GM23338 (cell line): ENCODE measurements at regions not wholly inside any gene's neighbourhood (a gene's known extent, or its start where the extent isn't known, plus 50 kb on each side); places are given as distances from the start of the nearest gene placed in this dataset.

ENCODE experiments used
- ATAC-seq: fragments of 200-7000 bp; cut with Tn5 transposase; 3 replicates; pipeline ENCODE4 v1.9.1; 2020
- DNase-seq: peaks from one replicate; pipeline ENCODE4 v3.0.0-alpha.2; 2015; ENCODE audit warnings: low spot score
- H2AFZ ChIP-seq: fragments of 200-600 bp; sonication (generic); 2 replicates; pipeline ENCODE4 v1.8.0; 2016; ENCODE audit warnings: antibody characterized with exemption, mild to moderate bottlenecking, moderate library complexity
- H3F3A ChIP-seq: fragments of 200-600 bp; sonication (generic); replicated peaks from 2 replicates; pipeline ENCODE4 v1.8.0; 2017; ENCODE audit warnings: antibody characterized with exemption, mixed run types, low read depth
- H3K27ac ChIP-seq: fragments of 200-600 bp; sonication (generic); 2 replicates; pipeline ENCODE4 v1.6.1; 2016; ENCODE audit warnings: low read depth
- H3K27me3 ChIP-seq: fragments of 200-600 bp; sonication (generic); 2 replicates; pipeline ENCODE4 v1.8.0; 2016; ENCODE audit warnings: mild to moderate bottlenecking, mixed run types, moderate library complexity; ENCODE audit not compliant: insufficient read depth
- H3K36me3 ChIP-seq: fragments of 200-600 bp; sonication (generic); 2 replicates; pipeline ENCODE4 v1.8.0; 2016; ENCODE audit warnings: mild to moderate bottlenecking; ENCODE audit not compliant: insufficient read depth
- H3K4me1 ChIP-seq: fragments of 200-600 bp; sonication (generic); 2 replicates; pipeline ENCODE4 v1.8.0; 2016; ENCODE audit warnings: mild to moderate bottlenecking, moderate library complexity; ENCODE audit not compliant: insufficient read depth
- H3K4me2 ChIP-seq: fragments of 200-600 bp; sonication (generic); 2 replicates; pipeline ENCODE4 v1.7.1; 2017; ENCODE audit warnings: mixed run types
- H3K4me3 ChIP-seq: fragments of 200-600 bp; sonication (generic); 2 replicates; pipeline ENCODE4 v1.6.1; 2016; ENCODE audit warnings: mixed run types
- H3K79me2 ChIP-seq: fragments of 200-600 bp; sonication (generic); replicated peaks from 2 replicates; pipeline ENCODE4 v1.8.0; 2017; ENCODE audit warnings: mild to moderate bottlenecking; ENCODE audit not compliant: insufficient read depth
- H3K9me2 ChIP-seq: fragments of 200-600 bp; sonication (generic); 2 replicates; pipeline ENCODE4 v1.8.0; 2017; ENCODE audit not compliant: insufficient read depth
- H4K20me1 ChIP-seq: fragments of 200-600 bp; sonication (generic); replicated peaks from 2 replicates; pipeline ENCODE4 v1.8.0; 2017; ENCODE audit warnings: mild to moderate bottlenecking; ENCODE audit not compliant: insufficient read depth
- H3K27ac Mint-ChIP-seq: 2 replicates; pipeline ENCODE4 v1.8.0; 2020; ENCODE audit warnings: inconsistent platforms, mild to moderate bottlenecking, moderate library complexity, mixed read lengths
- H3K27me3 Mint-ChIP-seq: 3 replicates; pipeline ENCODE4 v1.8.0; 2022; ENCODE audit warnings: low read depth, mild to moderate bottlenecking, moderate library complexity, mixed read lengths, inconsistent platforms; ENCODE audit not compliant: insufficient read depth, poor library complexity
- H3K36me3 Mint-ChIP-seq: 3 replicates; pipeline ENCODE4 v1.8.0; 2021; ENCODE audit warnings: low read depth, mild to moderate bottlenecking, inconsistent platforms, moderate library complexity, mixed read lengths
- H3K4me1 Mint-ChIP-seq: 3 replicates; pipeline ENCODE4 v1.8.0; 2020; ENCODE audit warnings: mild to moderate bottlenecking, inconsistent platforms, mixed read lengths
- H3K4me3 Mint-ChIP-seq: 3 replicates; pipeline ENCODE4 v1.8.0; 2021; ENCODE audit warnings: moderate library complexity, mild to moderate bottlenecking, inconsistent platforms, mixed read lengths
- H3K9me3 Mint-ChIP-seq: 3 replicates; pipeline ENCODE4 v1.8.0; 2020; ENCODE audit warnings: moderate library complexity, mild to moderate bottlenecking, inconsistent platforms, mixed read lengths
- CTCF ChIP-seq, 2 experiments: fragments of 200-600 bp in 1 of 2; sonication (generic) in 1 of 2; conservative IDR thresholded peaks; 2 replicates each; pipeline versions ENCODE4 v1.5.1 to v1.6.1; 2016 to 2017; ENCODE audit warnings: antibody characterized with exemption in 2 of 2, low read depth in 2 of 2, mild to moderate bottlenecking in 2 of 2, moderate library complexity in 1 of 2
- NANOG ChIP-seq: IDR thresholded peaks from 2 replicates; pipeline ENCODE4 v1.6.1; 2016; ENCODE audit warnings: antibody characterized with exemption, borderline replicate concordance
- REST ChIP-seq: IDR thresholded peaks from one replicate; pipeline ENCODE4 v1.6.1; 2018; ENCODE audit warnings: antibody characterized with exemption; ENCODE audit not compliant: unreplicated experiment
- ZNF331 ChIP-seq: fragments of 250-450 bp; sonication (Bioruptor Pico); IDR thresholded peaks from 2 replicates; pipeline ENCODE4 v1.5.0; 2020; ENCODE audit warnings: low read depth, mild to moderate bottlenecking, moderate library complexity

GRCh38 chr9:99465231-99465907 lies 243.3 kb downstream of the SEC61B start:
- H3K27ac Mint-ChIP-seq = no peak overlapping the region
- H3K27me3 ChIP-seq = no peaks in the 10 kb centered on the region
- peaks cover 6% of the 10 kb centered on the region; the same call in 2 of the 3 replicates for H3K4me1 Mint-ChIP-seq
- H3K4me3 ChIP-seq = no peak overlapping the region
- no peak overlapping the region for H3K4me3 Mint-ChIP-seq
- H3K4me1 ChIP-seq = no peaks in the 10 kb centered on the region
- H3K79me2 ChIP-seq = no peaks in the 10 kb centered on the region
- no peak overlapping the region for H3K27ac ChIP-seq
- peak overlapping the region; percentile 70; the same call in 1 of the 2 replicates for H2AFZ ChIP-seq
- no peaks in the 10 kb centered on the region for H3K36me3 Mint-ChIP-seq
- no peak overlapping the region for H3K4me2 ChIP-seq
- no peaks in the 10 kb centered on the region for H3K9me3 Mint-ChIP-seq
- H3F3A ChIP-seq = no peaks in the 10 kb centered on the region
- no peaks in the 10 kb centered on the region for H4K20me1 ChIP-seq
- TF ChIP-seq NANOG (no peak), ZNF331 (CRISPR knock-in tag) (no peak)
- DNase-seq (no peak), ATAC-seq (peak; percentile 26; the same call in 1 of the 3 replicates)
- no peaks in the 10 kb centered on the region for H3K9me2 ChIP-seq
- H3K36me3 ChIP-seq = no peaks in the 10 kb centered on the region
- H3K27me3 Mint-ChIP-seq = no peaks in the 10 kb centered on the region

GRCh38 chr9:99466104-99466503 lies 244.0 kb downstream of the SEC61B start:
- no peak for ATAC-seq

More at GRCh38 chr9:99466104-99466503, 244.0 kb downstream of the SEC61B start:
- H3F3A ChIP-seq = no peaks in the 10 kb centered on the region
- no peak for TF ChIP-seq CTCF (conservative IDR thresholded peaks at IDR 0.05; ENCODE audit: low read depth in 2 of 2)
- no peak for TF ChIP-seq REST
- no peak for TF ChIP-seq NANOG
- Mint-ChIP-seq H3K36me3 (no peaks in the 10 kb centered on the region), H3K27me3 (no peaks in the 10 kb centered on the region), H3K9me3 (no peaks in the 10 kb centered on the region), H3K27ac (no peak overlapping the region), H3K4me3 (no peak overlapping the region), H3K4me1 (peaks cover 6% of the 10 kb centered on the region; the same call in 2 of the 3 replicates)
- H3K9me2 ChIP-seq = no peaks in the 10 kb centered on the region
- no peak overlapping the region for H2AFZ ChIP-seq
- no peaks in the 10 kb centered on the region for H3K4me1 ChIP-seq
- no peak for DNase-seq
- H3K4me3 ChIP-seq = no peak overlapping the region
- no peak overlapping the region for H3K27ac ChIP-seq
- no peaks in the 10 kb centered on the region for H3K79me2 ChIP-seq
- H3K36me3 ChIP-seq = no peaks in the 10 kb centered on the region
- H4K20me1 ChIP-seq = no peaks in the 10 kb centered on the region
- H3K27me3 ChIP-seq = no peaks in the 10 kb centered on the region
- H3K4me2 ChIP-seq = no peak overlapping the region
